Gastrocnemius medialis (tissue), 4 donors: ENCODE measurements at regions not wholly inside any gene's neighbourhood (a gene's known extent, or its start where the extent isn't known, plus 50 kb on each side); places are given as distances from the start of the nearest gene placed in this dataset.

Experiments
- ATAC-seq, 2 donors: fragments of 150-250 bp; one replicate each; pipeline ENCODE4 v1.9.1; 2016
- DNase-seq, 2 donors: peaks; one replicate each; pipeline ENCODE4 v3.0.0-alpha.2; 2019
- H3K27ac ChIP-seq, 4 donors: fragments of 200-600 bp; sonication (generic); 1 replicate in 1 of 4; 2 replicates in 3 of 4; pipeline ENCODE4 v1.5.1; 2016 to 2018; ENCODE audit warnings: mild to moderate bottlenecking in 2 of 4, moderate library complexity in 1 of 4
- H3K27me3 ChIP-seq, 3 donors: fragments of 200-600 bp; sonication (generic) in 2 of 3; 1 replicate in 1 of 3; 2 replicates in 2 of 3; pipeline versions ENCODE4 v1.5.1 to v1.6.0; 2016 to 2019; ENCODE audit warnings: mild to moderate bottlenecking in 1 of 3, moderate library complexity in 1 of 3
- H3K36me3 ChIP-seq, 2 donors: fragments of 200-600 bp; sonication (generic) in 1 of 2; one replicate each; pipeline ENCODE4 v1.5.1; 2017 to 2018
- H3K4me1 ChIP-seq, 2 donors: fragments of 200-600 bp; sonication (generic) in 1 of 2; one replicate each; pipeline ENCODE4 v1.5.1; 2016 to 2017; ENCODE audit warnings: mild to moderate bottlenecking in 2 of 2
- H3K4me3 ChIP-seq, 4 donors: fragments of 200-600 bp; sonication (generic) in 3 of 4; 1 replicate in 1 of 4; 2 replicates in 3 of 4; pipeline ENCODE4 v1.5.1; 2016 to 2019; ENCODE audit warnings: mild to moderate bottlenecking in 2 of 4
- H3K9me3 ChIP-seq, 3 donors: fragments of 200-600 bp; sonication (generic) in 2 of 3; 1 replicate in 1 of 3; 2 replicates in 2 of 3; pipeline ENCODE4 v1.5.1; 2016 to 2019
- POLR2A ChIP-seq, 2 donors: fragments of 450-650 bp; IDR thresholded peaks; one replicate each; pipeline ENCODE4 v1.6.1; 2017; ENCODE audit warnings: antibody characterized with exemption in 2 of 2, mild to moderate bottlenecking in 2 of 2, moderate library complexity in 2 of 2
- in situ Hi-C, 4 donors: fragments of 200-750 bp; cut with MboI; loops; one replicate each; pipeline versions ENCODE4 v1.15.0 to v1.8.0; 2017; ENCODE audit warnings: low sequenced_read_pairs in 4 of 4
- intact Hi-C: fragments of 100-400 bp; cut with DNase I; formaldehyde crosslinking; loops from one replicate; pipeline ENCODE4 v1.15.1; 2023; ENCODE audit warnings: low total_unique reads
- TF ChIP-seq, protein P1 (sequence below), 5 experiments: fragments of 450-650 bp in 3 of 5; fragments of 200-600 bp in 2 of 5; sonication (generic) in 2 of 5; IDR thresholded peaks in 4 of 5; conservative IDR thresholded peaks in 1 of 5; 1 replicate in 4 of 5; 2 replicates in 1 of 5; pipeline ENCODE4 v1.5.1; 2016 to 2019; ENCODE audit warnings: antibody characterized with exemption in 5 of 5, mild to moderate bottlenecking in 3 of 5, moderate library complexity in 3 of 5

DNA sequence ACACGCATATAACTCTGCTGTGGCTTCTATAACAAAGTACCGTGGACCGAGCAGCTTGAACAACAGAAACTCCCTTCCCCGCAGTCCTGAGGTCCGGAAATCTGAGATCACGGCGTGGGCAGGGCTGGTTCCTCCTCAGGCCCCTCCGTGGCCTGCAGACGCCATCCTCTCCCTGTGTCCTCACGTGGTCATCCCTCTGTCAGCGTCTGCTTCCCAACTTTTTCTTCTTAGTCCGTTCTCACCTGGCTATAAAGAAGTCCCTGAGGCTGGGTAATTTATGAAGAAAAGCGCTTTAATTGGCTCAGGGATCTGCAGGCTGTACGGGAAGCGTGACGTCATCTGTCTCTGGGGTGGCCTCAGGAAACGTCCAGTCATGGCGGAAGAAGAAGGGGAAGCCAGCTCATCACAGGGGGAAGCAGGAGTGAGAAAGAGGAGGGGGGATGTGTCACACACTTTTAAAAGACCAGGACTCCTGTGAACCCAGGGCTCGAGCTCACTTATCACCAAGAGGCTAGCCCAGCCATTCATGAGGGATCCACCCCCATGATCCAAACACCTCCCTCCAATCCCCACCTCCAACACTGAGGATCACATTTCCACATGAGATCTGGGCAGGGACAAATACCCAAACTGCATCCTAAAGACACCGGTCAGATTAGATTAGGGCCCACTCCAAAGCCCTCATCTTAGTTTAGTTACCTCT, 91.2 kb upstream of the INSIG1 start:
- peak overlapping the region in 3 of 4 donors; percentile 43 to 49 (median 46) for H3K4me3 ChIP-seq
- intact Hi-C loops (loop anchor here (2.0 kb wide), 1 partner anchor 92 kb away; no protein-coding TSS in a partner anchor), in situ Hi-C loops (no loop called here)
- H3K4me1 ChIP-seq, result peaks cover 0 to 12% of the 10 kb centered on the region in 2 donors
- H3K9me3 ChIP-seq, result no peaks in the 10 kb centered on the region
- H3K27me3 ChIP-seq, result no peaks in the 10 kb centered on the region
- TF ChIP-seq, protein P1, sequence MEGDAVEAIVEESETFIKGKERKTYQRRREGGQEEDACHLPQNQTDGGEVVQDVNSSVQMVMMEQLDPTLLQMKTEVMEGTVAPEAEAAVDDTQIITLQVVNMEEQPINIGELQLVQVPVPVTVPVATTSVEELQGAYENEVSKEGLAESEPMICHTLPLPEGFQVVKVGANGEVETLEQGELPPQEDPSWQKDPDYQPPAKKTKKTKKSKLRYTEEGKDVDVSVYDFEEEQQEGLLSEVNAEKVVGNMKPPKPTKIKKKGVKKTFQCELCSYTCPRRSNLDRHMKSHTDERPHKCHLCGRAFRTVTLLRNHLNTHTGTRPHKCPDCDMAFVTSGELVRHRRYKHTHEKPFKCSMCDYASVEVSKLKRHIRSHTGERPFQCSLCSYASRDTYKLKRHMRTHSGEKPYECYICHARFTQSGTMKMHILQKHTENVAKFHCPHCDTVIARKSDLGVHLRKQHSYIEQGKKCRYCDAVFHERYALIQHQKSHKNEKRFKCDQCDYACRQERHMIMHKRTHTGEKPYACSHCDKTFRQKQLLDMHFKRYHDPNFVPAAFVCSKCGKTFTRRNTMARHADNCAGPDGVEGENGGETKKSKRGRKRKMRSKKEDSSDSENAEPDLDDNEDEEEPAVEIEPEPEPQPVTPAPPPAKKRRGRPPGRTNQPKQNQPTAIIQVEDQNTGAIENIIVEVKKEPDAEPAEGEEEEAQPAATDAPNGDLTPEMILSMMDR (IDR thresholded peaks at IDR 0.05 in 4 of 5, conservative IDR thresholded peaks at IDR 0.05 in 1 of 5), result no peak
- TF ChIP-seq POLR2A (IDR thresholded peaks at IDR 0.05), result no peak
- H3K27ac ChIP-seq, result peak overlapping the region; percentile 76 to 84 (median 80)
- H3K36me3 ChIP-seq, result no peaks in the 10 kb centered on the region
- peak; percentile 49 to 53 for DNase-seq
- ATAC-seq, result peak; percentile 49 to 56

DNA sequence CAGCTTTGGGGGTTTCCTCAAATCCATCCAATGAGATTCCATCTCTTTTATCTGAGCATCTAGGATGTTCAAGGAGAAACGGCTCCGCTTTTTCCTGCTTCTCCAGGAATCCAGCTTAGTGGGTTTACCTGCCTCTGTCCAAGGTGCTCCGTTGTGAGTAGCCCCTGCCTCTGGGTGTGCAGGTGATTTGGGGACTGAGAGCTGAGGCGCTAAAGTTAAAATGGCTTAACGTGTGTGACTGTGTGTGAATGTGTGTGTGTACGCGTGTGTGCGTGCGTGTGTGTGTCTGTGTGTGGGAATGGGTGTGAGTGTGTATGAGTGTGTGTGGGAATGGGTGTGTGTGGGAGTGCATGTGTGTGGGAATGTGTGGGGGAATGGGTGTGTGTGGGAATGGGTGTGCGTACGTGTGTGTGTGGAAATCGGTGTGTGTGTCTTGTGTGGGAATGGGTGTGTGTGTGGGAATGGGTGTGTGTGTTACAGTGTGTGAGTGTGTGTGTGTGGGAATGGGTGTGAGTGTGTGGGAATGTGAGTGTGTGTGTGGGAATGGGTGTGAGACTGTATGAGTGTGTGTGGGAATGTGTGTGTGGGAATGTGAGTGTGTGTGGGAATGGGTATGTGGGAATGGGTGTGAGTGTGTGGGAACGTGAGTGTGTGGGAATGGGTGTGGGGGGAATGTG, 90.2 kb upstream of the INSIG1 start:
- DNase-seq (no peak), ATAC-seq (no peak)
- H3K27me3 ChIP-seq, result no peaks in the 10 kb centered on the region
- TF ChIP-seq, protein P1 (IDR thresholded peaks at IDR 0.05 in 4 of 5, conservative IDR thresholded peaks at IDR 0.05 in 1 of 5), result no peak
- no peak for TF ChIP-seq POLR2A (IDR thresholded peaks at IDR 0.05)
- H3K27ac ChIP-seq, result peak overlapping the region; percentile 76 to 84 (median 80)
- H3K36me3 ChIP-seq, result no peaks in the 10 kb centered on the region
- intact Hi-C loops (loop anchor here (2.0 kb wide), 1 partner anchor 91 kb away; no protein-coding TSS in a partner anchor), in situ Hi-C loops (no loop called here)
- H3K4me3 ChIP-seq, result no peak overlapping the region
- H3K4me1 ChIP-seq, result peaks cover 0 to 12% of the 10 kb centered on the region in 2 donors
- no peaks in the 10 kb centered on the region for H3K9me3 ChIP-seq

DNA sequence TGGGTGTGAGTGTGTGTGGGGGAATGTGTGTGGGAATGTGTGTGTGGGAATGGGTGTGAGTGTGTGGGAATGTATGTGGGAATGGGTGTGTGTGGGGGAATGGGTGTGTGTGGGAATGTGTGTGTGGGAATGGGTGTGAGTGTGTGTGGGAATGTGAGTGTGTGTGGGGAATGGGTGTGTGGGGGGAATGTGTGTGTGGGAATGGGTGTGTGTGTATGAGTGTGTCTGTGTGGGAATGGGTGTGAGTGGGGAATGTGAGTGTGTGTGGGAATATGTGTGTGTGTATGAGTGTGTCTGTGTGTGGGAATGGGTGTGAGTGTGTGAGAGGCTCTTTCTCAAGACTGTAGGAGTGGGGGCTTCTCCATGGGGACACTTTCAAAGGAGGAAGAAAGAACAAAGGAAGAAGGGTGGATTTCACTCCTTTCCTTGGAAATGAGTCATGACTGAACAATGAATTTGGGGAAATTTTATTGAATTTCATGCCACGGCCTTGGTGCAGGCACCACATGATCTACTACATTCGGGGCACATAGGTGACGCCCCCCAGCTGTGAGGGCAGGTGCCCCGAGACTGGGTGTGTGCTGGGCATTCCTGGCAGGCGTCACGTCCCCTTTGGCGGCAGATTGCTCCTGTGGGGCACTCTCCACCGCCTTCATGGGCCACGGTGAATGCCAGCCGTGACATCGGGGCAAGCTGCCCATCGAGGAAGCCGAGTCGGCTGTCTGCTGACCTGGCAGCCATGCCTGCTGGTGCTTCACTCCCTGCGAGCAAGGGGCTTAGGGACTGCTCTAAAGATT, 88.8 kb upstream of the INSIG1 start:
- intact Hi-C loops, result no loop called here
- Histone ChIP-seq H3K27me3 (peaks cover 0 to 3% (median 0%) of the 10 kb centered on the region in 3 donors), H3K27ac (peak overlapping the region in 3 of 4 donors; percentile 39 to 60 (median 59)), H3K9me3 (no peaks in the 10 kb centered on the region), H3K36me3 (no peaks in the 10 kb centered on the region), H3K4me1 (peaks cover 0 to 12% of the 10 kb centered on the region in 2 donors), H3K4me3 (no peak overlapping the region)
- DNase-seq (no peak), ATAC-seq (no peak)
- TF ChIP-seq, protein P1 (IDR thresholded peaks at IDR 0.05 in 4 of 5, conservative IDR thresholded peaks at IDR 0.05 in 1 of 5), result no peak
- TF ChIP-seq POLR2A (IDR thresholded peaks at IDR 0.05), result no peak
- in situ Hi-C loops, result no loop called here

DNA sequence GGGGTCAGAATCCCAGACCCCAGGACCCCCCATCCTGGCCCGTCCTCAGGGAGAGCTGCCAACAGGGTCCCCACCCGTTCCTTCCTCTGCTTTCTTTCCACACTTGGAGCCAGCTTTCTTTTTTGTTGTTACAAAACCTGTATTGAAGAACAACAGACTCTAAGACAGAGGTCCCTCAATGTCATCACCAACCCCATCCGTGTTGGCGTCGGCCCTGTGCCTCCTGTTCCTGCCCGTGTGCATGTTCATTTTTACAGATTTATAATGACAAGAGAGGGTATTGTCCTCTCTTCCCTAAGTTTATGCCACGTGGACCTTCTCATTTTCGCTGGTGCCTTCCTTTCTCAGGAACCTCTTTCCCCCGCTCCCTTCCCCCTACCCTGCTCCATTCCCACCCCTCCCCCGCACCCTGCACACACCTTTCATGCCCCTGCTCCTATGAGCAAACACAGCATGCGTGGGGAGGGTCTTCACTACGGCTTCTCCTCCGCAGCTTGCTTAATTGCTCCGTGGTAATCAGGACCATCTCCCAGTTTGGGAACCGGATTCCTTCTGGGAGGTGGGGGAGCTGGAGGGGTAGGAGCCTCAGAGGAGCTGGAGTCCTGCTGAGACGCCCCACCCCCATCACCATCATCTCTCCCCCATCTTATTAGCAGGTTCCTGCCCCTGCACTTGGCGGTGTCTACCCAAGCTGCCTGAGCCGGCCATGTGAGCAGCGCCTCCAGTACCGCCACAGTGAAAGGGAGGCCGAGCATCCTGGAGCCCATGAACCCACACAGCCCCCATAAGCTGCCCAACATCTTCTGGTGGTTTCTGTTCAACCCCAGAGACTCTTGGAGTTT, 88.0 kb upstream of the INSIG1 start:
- Histone ChIP-seq H3K27me3 (peaks cover 0 to 7% (median 5%) of the 10 kb centered on the region in 3 donors), H3K27ac (peak overlapping the region in 3 of 4 donors; percentile 39 to 60 (median 59)), H3K4me3 (no peak overlapping the region), H3K4me1 (peaks cover 4 to 12% of the 10 kb centered on the region in 2 donors), H3K9me3 (no peaks in the 10 kb centered on the region), H3K36me3 (no peaks in the 10 kb centered on the region)
- TF ChIP-seq, protein P1 (IDR thresholded peaks at IDR 0.05 in 4 of 5, conservative IDR thresholded peaks at IDR 0.05 in 1 of 5), result no peak
- TF ChIP-seq POLR2A (IDR thresholded peaks at IDR 0.05), result no peak
- DNase-seq (no peak), ATAC-seq (no peak)
- in situ Hi-C loops (no loop called here), intact Hi-C loops (no loop called here)
